ENCODE measurements at regions not wholly inside any gene's neighbourhood (a gene's known extent, or its start where the extent isn't known, plus 50 kb on each side); places are given as distances from the start of the nearest gene placed in this dataset.

GRCh38 chr7:50226145-50226544 lies 78.4 kb upstream of the IKZF1 start:
- Histone ChIP-seq H3K9me3 (ENCODE audit: control insufficient read depth, insufficient read depth, low read depth, low read length) (peaks cover 6% of the 10 kb centered on the region; the same call in 1 of the 2 replicates), H3K27ac (ENCODE audit: low read length) (no peak overlapping the region), H3K4me1 (ENCODE audit: control insufficient read depth, insufficient read depth, low read length) (no peaks in the 10 kb centered on the region), H3K27me3 (ENCODE audit: control insufficient read depth, insufficient read depth, low read length) (no peaks in the 10 kb centered on the region), H3K36me3 (ENCODE audit: control insufficient read depth, insufficient read depth, low read length) (no peaks in the 10 kb centered on the region), H3K4me3 (ENCODE audit: low read depth in 2 of 2, low read length in 2 of 2) (no peak overlapping the region)
- in situ Hi-C loops (cut with HindIII; ENCODE audit: low pct_unique_long_range_greater_than_20kb, low sequenced_read_pairs) (no loop called here), intact Hi-C loops (cut with micrococcal nuclease; ENCODE audit: unreplicated experiment) (no loop called here)
- ChIA-PET CTCF (no interaction called here), POLR2A (no interaction called here)
- no peak for ATAC-seq
- BruUV-seq (replicated peaks), result no TSS peak
- DNase-seq (ENCODE audit: low read depth, low spot score), result no peak
- TF ChIP-seq POLR2AphosphoS5 (IDR thresholded peaks at IDR 0.05; ENCODE audit: low read depth, low read length) (no peak), SIN3A (IDR thresholded peaks at IDR 0.05; ENCODE audit: borderline replicate concordance, insufficient read depth, low read depth, low read length) (no peak), TCF7L2 (IDR thresholded peaks at IDR 0.05; ENCODE audit: low read depth, low read length) (no peak), REST (IDR thresholded peaks at IDR 0.05; ENCODE audit: insufficient read depth in 1 of 2, low read depth in 2 of 2, low read length in 1 of 2) (no peak)
- TF ChIP-seq, protein P1, sequence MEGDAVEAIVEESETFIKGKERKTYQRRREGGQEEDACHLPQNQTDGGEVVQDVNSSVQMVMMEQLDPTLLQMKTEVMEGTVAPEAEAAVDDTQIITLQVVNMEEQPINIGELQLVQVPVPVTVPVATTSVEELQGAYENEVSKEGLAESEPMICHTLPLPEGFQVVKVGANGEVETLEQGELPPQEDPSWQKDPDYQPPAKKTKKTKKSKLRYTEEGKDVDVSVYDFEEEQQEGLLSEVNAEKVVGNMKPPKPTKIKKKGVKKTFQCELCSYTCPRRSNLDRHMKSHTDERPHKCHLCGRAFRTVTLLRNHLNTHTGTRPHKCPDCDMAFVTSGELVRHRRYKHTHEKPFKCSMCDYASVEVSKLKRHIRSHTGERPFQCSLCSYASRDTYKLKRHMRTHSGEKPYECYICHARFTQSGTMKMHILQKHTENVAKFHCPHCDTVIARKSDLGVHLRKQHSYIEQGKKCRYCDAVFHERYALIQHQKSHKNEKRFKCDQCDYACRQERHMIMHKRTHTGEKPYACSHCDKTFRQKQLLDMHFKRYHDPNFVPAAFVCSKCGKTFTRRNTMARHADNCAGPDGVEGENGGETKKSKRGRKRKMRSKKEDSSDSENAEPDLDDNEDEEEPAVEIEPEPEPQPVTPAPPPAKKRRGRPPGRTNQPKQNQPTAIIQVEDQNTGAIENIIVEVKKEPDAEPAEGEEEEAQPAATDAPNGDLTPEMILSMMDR (IDR thresholded peaks at IDR 0.05), result no peak

DNA sequence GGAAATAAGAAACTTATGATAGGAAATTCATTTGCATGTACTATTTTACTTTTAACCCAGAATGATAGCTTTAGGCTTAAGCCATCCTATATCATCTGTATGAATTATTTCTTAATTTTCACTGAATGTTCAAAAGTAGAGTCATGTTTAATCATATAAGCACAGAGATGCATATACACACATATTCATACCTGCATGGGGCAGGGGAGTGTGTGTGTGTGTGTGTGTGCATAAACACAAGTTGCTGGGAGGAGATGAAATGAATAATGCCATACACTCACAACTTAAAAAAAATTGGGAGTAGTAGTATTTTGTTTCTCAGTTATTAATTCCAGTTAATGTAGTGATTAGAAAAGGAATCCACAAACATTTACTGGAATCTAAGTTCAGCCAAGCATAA lies 83.1 kb upstream of the IKZF1 start:
- TF ChIP-seq POLR2AphosphoS5 (IDR thresholded peaks at IDR 0.05; ENCODE audit: low read depth, low read length), result no peak
- TF ChIP-seq SIN3A (IDR thresholded peaks at IDR 0.05; ENCODE audit: borderline replicate concordance, insufficient read depth, low read depth, low read length), result no peak
- TF ChIP-seq REST (IDR thresholded peaks at IDR 0.05; ENCODE audit: insufficient read depth in 1 of 2, low read depth in 2 of 2, low read length in 1 of 2), result no peak
- TF ChIP-seq TCF7L2 (IDR thresholded peaks at IDR 0.05; ENCODE audit: low read depth, low read length), result no peak
- TF ChIP-seq, protein P1 (IDR thresholded peaks at IDR 0.05), result no peak
- H3K36me3 ChIP-seq (ENCODE audit: control insufficient read depth, insufficient read depth, low read length), result no peaks in the 10 kb centered on the region
- no peak overlapping the region for H3K27ac ChIP-seq (ENCODE audit: low read length)
- ChIA-PET POLR2A (no interaction called here), CTCF (no interaction called here)
- H3K27me3 ChIP-seq (ENCODE audit: control insufficient read depth, insufficient read depth, low read length), result no peaks in the 10 kb centered on the region
- no peaks in the 10 kb centered on the region for H3K9me3 ChIP-seq (ENCODE audit: control insufficient read depth, insufficient read depth, low read depth, low read length)
- H3K4me3 ChIP-seq (ENCODE audit: low read depth in 2 of 2, low read length in 2 of 2), result no peak overlapping the region
- DNase-seq (ENCODE audit: low read depth, low spot score) (no peak), ATAC-seq (no peak)
- intact Hi-C loops (cut with micrococcal nuclease; ENCODE audit: unreplicated experiment) (no loop called here), in situ Hi-C loops (cut with HindIII; ENCODE audit: low pct_unique_long_range_greater_than_20kb, low sequenced_read_pairs) (no loop called here)
- no peaks in the 10 kb centered on the region for H3K4me1 ChIP-seq (ENCODE audit: control insufficient read depth, insufficient read depth, low read length)
- BruUV-seq (replicated peaks), result no TSS peak
